ENCODE measurements at regions not wholly inside any gene's neighbourhood (a gene's known extent, or its start where the extent isn't known, plus 50 kb on each side); places are given as distances from the start of the nearest gene placed in this dataset.

DNA sequence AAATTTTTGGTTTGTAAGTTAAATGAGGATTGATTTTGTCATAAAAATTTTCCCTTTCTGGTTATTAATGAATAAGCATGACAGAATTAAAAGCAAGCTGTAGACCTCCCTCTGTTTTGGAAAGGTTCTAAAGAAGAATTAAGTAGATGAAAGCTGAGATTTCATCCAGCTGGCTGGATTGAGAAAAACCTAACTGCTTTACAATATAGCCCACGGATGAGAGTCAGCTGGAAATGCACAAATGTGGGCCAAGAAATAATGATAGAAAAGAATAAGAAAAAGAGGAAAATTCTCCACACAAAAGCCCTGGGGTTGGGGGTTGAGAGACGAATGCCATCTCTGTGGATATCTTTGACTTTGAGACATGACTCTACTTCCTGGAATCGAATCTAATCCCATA is 631.6 kb downstream of the HDGFL1 start:
- TF ChIP-seq, protein P1, sequence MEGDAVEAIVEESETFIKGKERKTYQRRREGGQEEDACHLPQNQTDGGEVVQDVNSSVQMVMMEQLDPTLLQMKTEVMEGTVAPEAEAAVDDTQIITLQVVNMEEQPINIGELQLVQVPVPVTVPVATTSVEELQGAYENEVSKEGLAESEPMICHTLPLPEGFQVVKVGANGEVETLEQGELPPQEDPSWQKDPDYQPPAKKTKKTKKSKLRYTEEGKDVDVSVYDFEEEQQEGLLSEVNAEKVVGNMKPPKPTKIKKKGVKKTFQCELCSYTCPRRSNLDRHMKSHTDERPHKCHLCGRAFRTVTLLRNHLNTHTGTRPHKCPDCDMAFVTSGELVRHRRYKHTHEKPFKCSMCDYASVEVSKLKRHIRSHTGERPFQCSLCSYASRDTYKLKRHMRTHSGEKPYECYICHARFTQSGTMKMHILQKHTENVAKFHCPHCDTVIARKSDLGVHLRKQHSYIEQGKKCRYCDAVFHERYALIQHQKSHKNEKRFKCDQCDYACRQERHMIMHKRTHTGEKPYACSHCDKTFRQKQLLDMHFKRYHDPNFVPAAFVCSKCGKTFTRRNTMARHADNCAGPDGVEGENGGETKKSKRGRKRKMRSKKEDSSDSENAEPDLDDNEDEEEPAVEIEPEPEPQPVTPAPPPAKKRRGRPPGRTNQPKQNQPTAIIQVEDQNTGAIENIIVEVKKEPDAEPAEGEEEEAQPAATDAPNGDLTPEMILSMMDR (IDR thresholded peaks at IDR 0.05; ENCODE audit: control extremely low read depth, extremely low read depth) = no peak
- no peaks in the 10 kb centered on the region for H3K36me3 ChIP-seq (ENCODE audit: control insufficient read depth in 4 of 4, insufficient read depth in 4 of 4, low read length in 4 of 4)
- 59 to 80% methylated on average over 3 of the region's 3 CpGs for WGBS, 2 donors
- no peak overlapping the region for H3K27ac ChIP-seq (ENCODE audit: low read depth in 1 of 2, low read length in 1 of 2)
- no peaks in the 10 kb centered on the region for H3K27me3 ChIP-seq (ENCODE audit: control insufficient read depth in 3 of 3, insufficient read depth in 3 of 3, low read length in 2 of 3)
- no peak overlapping the region for H3K9ac ChIP-seq (ENCODE audit: insufficient read depth in 1 of 2, low read length in 2 of 2)
- ATAC-seq (ENCODE audit: insufficient read depth, low FRiP score) (no peak), DNase-seq (peak in 2 of 3 donors; percentile 73 to 87)
- no peaks in the 10 kb centered on the region for H3K9me3 ChIP-seq (ENCODE audit: control insufficient read depth in 4 of 4, insufficient read depth in 3 of 4, low read length in 3 of 4)
- H3K4me3 ChIP-seq = no peak overlapping the region
- H3K4me1 ChIP-seq (ENCODE audit: control insufficient read depth in 5 of 5, insufficient read depth in 5 of 5, low read length in 5 of 5) = peaks cover 0 to 9% (median 4%) of the 10 kb centered on the region in 5 donors

DNA sequence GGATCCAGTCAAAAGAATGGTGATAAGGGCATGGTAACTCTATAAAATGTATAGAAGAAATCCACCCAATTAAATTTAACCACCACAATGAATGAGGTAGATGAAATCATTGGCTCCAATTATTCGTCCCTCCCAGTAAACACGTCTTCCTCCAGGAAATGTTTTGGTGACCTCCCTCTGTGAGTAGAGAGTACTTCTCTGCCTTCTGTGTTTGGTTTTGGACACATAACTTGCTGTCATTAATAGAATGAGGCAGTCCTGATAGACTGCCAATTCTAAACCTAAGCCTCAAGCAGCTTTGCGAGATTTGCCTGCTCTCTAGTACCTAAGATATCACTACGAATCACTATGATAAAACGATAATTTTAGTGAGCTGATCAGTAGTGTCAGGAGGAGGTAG is 632.8 kb downstream of the HDGFL1 start:
- no peak overlapping the region for H3K9ac ChIP-seq (ENCODE audit: insufficient read depth in 1 of 2, low read length in 2 of 2)
- ATAC-seq (ENCODE audit: insufficient read depth, low FRiP score) (no peak), DNase-seq (peak in 2 of 3 donors; percentile 23 to 44)
- WGBS, 2 donors = 74 to 78% methylated on average over 5 of the region's 5 CpGs
- H3K4me1 ChIP-seq (ENCODE audit: control insufficient read depth in 5 of 5, insufficient read depth in 5 of 5, low read length in 5 of 5) = peaks cover 0 to 9% (median 4%) of the 10 kb centered on the region in 5 donors
- H3K9me3 ChIP-seq (ENCODE audit: control insufficient read depth in 4 of 4, insufficient read depth in 3 of 4, low read length in 3 of 4) = peaks cover 0 to 4% (median 0%) of the 10 kb centered on the region in 4 donors
- no peak overlapping the region for H3K4me3 ChIP-seq
- H3K27me3 ChIP-seq (ENCODE audit: control insufficient read depth in 3 of 3, insufficient read depth in 3 of 3, low read length in 2 of 3) = no peaks in the 10 kb centered on the region
- no peak overlapping the region for H3K27ac ChIP-seq (ENCODE audit: low read depth in 1 of 2, low read length in 1 of 2)
- TF ChIP-seq, protein P1 (IDR thresholded peaks at IDR 0.05; ENCODE audit: control extremely low read depth, extremely low read depth) = no peak
- no peaks in the 10 kb centered on the region for H3K36me3 ChIP-seq (ENCODE audit: control insufficient read depth in 4 of 4, insufficient read depth in 4 of 4, low read length in 4 of 4)

DNA sequence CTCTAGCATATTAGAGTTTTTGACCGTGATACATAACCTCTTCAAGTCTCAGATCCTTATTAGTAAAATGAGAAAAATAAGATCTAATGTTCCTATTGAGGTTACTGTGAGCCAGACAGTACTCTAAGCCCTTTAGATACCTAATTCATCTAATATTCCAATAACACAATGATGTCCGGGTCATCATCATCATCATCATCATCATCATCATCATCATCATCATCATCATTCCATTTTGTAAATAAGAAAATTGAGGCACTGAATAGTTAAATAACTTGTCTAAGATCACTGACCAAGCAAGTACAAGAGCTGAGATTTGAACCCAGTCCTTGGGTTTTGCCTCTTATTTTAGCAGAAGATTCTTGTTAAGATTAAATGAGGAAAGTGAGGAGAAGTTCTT is 643.0 kb downstream of the HDGFL1 start:
- Histone ChIP-seq H3K9me3 (ENCODE audit: control insufficient read depth in 4 of 4, insufficient read depth in 3 of 4, low read length in 3 of 4) (peaks cover 0 to 4% (median 2%) of the 10 kb centered on the region in 4 donors), H3K4me1 (ENCODE audit: control insufficient read depth in 5 of 5, insufficient read depth in 5 of 5, low read length in 5 of 5) (peaks cover 0 to 5% (median 0%) of the 10 kb centered on the region in 5 donors), H3K36me3 (ENCODE audit: control insufficient read depth in 4 of 4, insufficient read depth in 4 of 4, low read length in 4 of 4) (no peaks in the 10 kb centered on the region), H3K4me3 (no peak overlapping the region), H3K27me3 (ENCODE audit: control insufficient read depth in 3 of 3, insufficient read depth in 3 of 3, low read length in 2 of 3) (no peaks in the 10 kb centered on the region), H3K27ac (ENCODE audit: low read depth in 1 of 2, low read length in 1 of 2) (no peak overlapping the region), H3K9ac (ENCODE audit: insufficient read depth in 1 of 2, low read length in 2 of 2) (no peak overlapping the region)
- DNase-seq = peak in 2 of 3 donors; percentile 26 to 37
- WGBS, 2 donors = 42% methylated on average over 2 of the region's 2 CpGs
- TF ChIP-seq, protein P1 (IDR thresholded peaks at IDR 0.05; ENCODE audit: control extremely low read depth, extremely low read depth) = no peak
- ATAC-seq (ENCODE audit: insufficient read depth, low FRiP score) = no peak

DNA sequence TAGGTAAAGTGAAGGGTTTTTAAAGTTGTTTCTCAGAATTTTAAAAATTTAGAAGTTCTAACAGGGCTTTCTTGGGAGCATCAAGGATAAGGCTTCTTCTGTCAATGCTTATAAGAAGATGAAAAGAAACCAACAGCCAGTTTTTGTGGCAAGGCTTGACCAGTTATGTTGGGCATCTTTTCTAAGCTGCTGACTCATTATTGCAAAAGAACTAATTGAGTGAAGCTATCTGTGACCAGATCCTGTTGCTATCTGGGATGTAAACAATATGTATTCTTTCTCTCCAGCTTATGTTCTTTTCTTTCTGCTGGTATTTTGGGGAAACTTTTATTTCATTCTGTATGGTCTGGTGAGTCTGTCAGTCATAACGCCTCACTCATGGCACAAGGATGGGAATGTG is 643.8 kb downstream of the HDGFL1 start:
- H3K4me1 ChIP-seq (ENCODE audit: control insufficient read depth in 5 of 5, insufficient read depth in 5 of 5, low read length in 5 of 5) = peaks cover 0 to 5% (median 0%) of the 10 kb centered on the region in 5 donors
- DNase-seq = peak in 1 of 3 donors; percentile 63
- H3K27ac ChIP-seq (ENCODE audit: low read depth in 1 of 2, low read length in 1 of 2) = no peak overlapping the region
- no peaks in the 10 kb centered on the region for H3K27me3 ChIP-seq (ENCODE audit: control insufficient read depth in 3 of 3, insufficient read depth in 3 of 3, low read length in 2 of 3)
- 70 to 92% methylated on average over 1 of the region's 1 CpG for WGBS, 2 donors
- H3K4me3 ChIP-seq = no peak overlapping the region
- peaks cover 0 to 2% (median 0%) of the 10 kb centered on the region in 4 donors for H3K9me3 ChIP-seq (ENCODE audit: control insufficient read depth in 4 of 4, insufficient read depth in 3 of 4, low read length in 3 of 4)
- H3K36me3 ChIP-seq (ENCODE audit: control insufficient read depth in 4 of 4, insufficient read depth in 4 of 4, low read length in 4 of 4) = no peaks in the 10 kb centered on the region
- TF ChIP-seq, protein P1 (IDR thresholded peaks at IDR 0.05; ENCODE audit: control extremely low read depth, extremely low read depth) = no peak
- no peak overlapping the region for H3K9ac ChIP-seq (ENCODE audit: insufficient read depth in 1 of 2, low read length in 2 of 2)
- no peak for ATAC-seq (ENCODE audit: insufficient read depth, low FRiP score)

Data from lung (tissue), 11 donors.